WTC11 (cell line): ENCODE measurements at regions not wholly inside any gene's neighbourhood (a gene's known extent, or its start where the extent isn't known, plus 50 kb on each side); places are given as distances from the start of the nearest gene placed in this dataset.

Experiments
- ATAC-seq: fragments of 200-7000 bp; cut with Tn5 transposase; 2 replicates; pipeline ENCODE4 v1.10.0; 2021; ENCODE audit warnings: mild to moderate bottlenecking, moderate library complexity
- CTCF ChIA-PET: fragments of 300-600 bp; sonication (Branson Sonifier 250); formaldehyde crosslinking; loops from one replicate; lab custom pipeline; 2021; ENCODE audit warnings: antibody characterized with exemption; lab: Charles Lee
- POLR2A ChIA-PET: fragments of 350-600 bp; sonication (Branson Sonifier 250); formaldehyde crosslinking; loops from one replicate; lab custom pipeline; 2021; ENCODE audit warnings: antibody characterized with exemption; lab: Charles Lee
- DNase-seq: peaks from one replicate; pipeline ENCODE4 v3.0.0; 2021; ENCODE audit warnings: low spot score
- H3K27ac Mint-ChIP-seq: 2 replicates; pipeline ENCODE4 v1.8.0; 2021; ENCODE audit warnings: mixed read lengths
- H3K27me3 Mint-ChIP-seq: 2 replicates; pipeline ENCODE4 v1.8.0; 2021; ENCODE audit warnings: low read depth, mild to moderate bottlenecking, moderate library complexity, mixed read lengths
- H3K36me3 Mint-ChIP-seq: 2 replicates; pipeline ENCODE4 v1.8.0; 2021; ENCODE audit warnings: mixed read lengths
- H3K4me1 Mint-ChIP-seq: 2 replicates; pipeline ENCODE4 v1.8.0; 2022; ENCODE audit warnings: mixed read lengths
- H3K4me3 Mint-ChIP-seq: 2 replicates; pipeline ENCODE4 v1.8.0; 2021; ENCODE audit warnings: mild to moderate bottlenecking, moderate library complexity, mixed read lengths
- H3K9me3 Mint-ChIP-seq: 2 replicates; pipeline ENCODE4 v1.8.0; 2021; ENCODE audit warnings: mixed read lengths
- CBFB ChIP-seq: sonication (generic); formaldehyde crosslinking; IDR thresholded peaks from 2 replicates; pipeline ENCODE4 v1.8.1; 2022; ENCODE audit warnings: mild to moderate bottlenecking, low read depth, missing genetic modification reagents
- ESRRA ChIP-seq: sonication (generic); formaldehyde crosslinking; IDR thresholded peaks from 2 replicates; pipeline ENCODE4 v1.8.1; 2022; ENCODE audit warnings: mild to moderate bottlenecking, missing genetic modification reagents, borderline replicate concordance
- JAZF1 ChIP-seq: fragments of 250-450 bp; sonication (Bioruptor Pico); IDR thresholded peaks from 2 replicates; pipeline ENCODE4 v1.9.0; 2021; ENCODE audit warnings: moderate library complexity, mild to moderate bottlenecking, inconsistent platforms
- MYBL2 ChIP-seq: sonication (generic); formaldehyde crosslinking; IDR thresholded peaks from 2 replicates; pipeline ENCODE4 v1.8.1; 2023; ENCODE audit warnings: mild to moderate bottlenecking, moderate library complexity, missing genetic modification reagents
- NFYB ChIP-seq: sonication (generic); formaldehyde crosslinking; conservative IDR thresholded peaks from 2 replicates; pipeline ENCODE4 v1.8.0; 2022; ENCODE audit warnings: low read depth, missing genetic modification reagents
- NR1H2 ChIP-seq: sonication (generic); formaldehyde crosslinking; IDR thresholded peaks from 2 replicates; pipeline ENCODE4 v1.9.0; 2021; ENCODE audit warnings: mild to moderate bottlenecking, moderate library complexity, missing genetic modification reagents
- OVOL2 ChIP-seq: fragments of 250-450 bp; sonication (Bioruptor Pico); IDR thresholded peaks from 2 replicates; pipeline ENCODE4 v1.9.0; 2021; ENCODE audit warnings: mild to moderate bottlenecking, borderline replicate concordance
- PRRX2 ChIP-seq: fragments of 250-450 bp; sonication (Bioruptor Pico); IDR thresholded peaks from 2 replicates; pipeline ENCODE4 v1.8.0; 2021; ENCODE audit warnings: mild to moderate bottlenecking
- TCF7 ChIP-seq: sonication (generic); formaldehyde crosslinking; IDR thresholded peaks from 2 replicates; pipeline ENCODE4 v1.8.0; 2022; ENCODE audit warnings: mild to moderate bottlenecking, low read depth, missing genetic modification reagents, moderate library complexity
- TEAD4 ChIP-seq: sonication (generic); formaldehyde crosslinking; IDR thresholded peaks from 2 replicates; pipeline ENCODE4 v1.8.0; 2022; ENCODE audit warnings: mild to moderate bottlenecking, missing genetic modification reagents
- ZNF138 ChIP-seq: sonication (generic); formaldehyde crosslinking; conservative IDR thresholded peaks from 2 replicates; pipeline ENCODE4 v1.8.1; 2022; ENCODE audit warnings: mild to moderate bottlenecking, moderate library complexity, missing genetic modification reagents
- ZNF219 ChIP-seq: sonication (generic); formaldehyde crosslinking; IDR thresholded peaks from 2 replicates; pipeline ENCODE4 v1.8.0; 2023; ENCODE audit warnings: missing genetic modification reagents, mild to moderate bottlenecking, borderline replicate concordance
- ZNF232 ChIP-seq: sonication (generic); formaldehyde crosslinking; IDR thresholded peaks from 2 replicates; pipeline ENCODE4 v1.8.0; 2022; ENCODE audit warnings: mild to moderate bottlenecking, missing genetic modification reagents
- ZNF263 ChIP-seq: sonication (generic); formaldehyde crosslinking; IDR thresholded peaks from 2 replicates; pipeline ENCODE4 v1.8.1; 2022; ENCODE audit warnings: low read depth, mild to moderate bottlenecking, moderate library complexity, missing genetic modification reagents
- ZNF317 ChIP-seq: sonication (generic); formaldehyde crosslinking; IDR thresholded peaks from 2 replicates; pipeline ENCODE4 v1.8.1; 2023; ENCODE audit warnings: low read depth, mild to moderate bottlenecking, moderate library complexity, missing genetic modification reagents, borderline replicate concordance
- ZNF416 ChIP-seq: fragments of 250-450 bp; sonication (Bioruptor Pico); IDR thresholded peaks from 2 replicates; pipeline ENCODE4 v1.9.0; 2021; ENCODE audit warnings: mild to moderate bottlenecking, inconsistent platforms
- ZNF423 ChIP-seq: fragments of 250-450 bp; sonication (Bioruptor Pico); IDR thresholded peaks from 2 replicates; pipeline ENCODE4 v2.1.2; 2022; ENCODE audit warnings: mild to moderate bottlenecking, moderate library complexity
- TF ChIP-seq, protein P1 (sequence below): sonication (generic); formaldehyde crosslinking; IDR thresholded peaks from 2 replicates; pipeline ENCODE4 v1.8.0; 2023; ENCODE audit warnings: mild to moderate bottlenecking, missing genetic modification reagents
- TF ChIP-seq, protein P2 (sequence below): sonication (generic); formaldehyde crosslinking; IDR thresholded peaks from 2 replicates; pipeline ENCODE4 v1.8.1; 2023; ENCODE audit warnings: mild to moderate bottlenecking, missing genetic modification reagents, moderate library complexity
- TF ChIP-seq, protein P3 (sequence below): fragments of 250-450 bp; sonication (Bioruptor Pico); IDR thresholded peaks from 2 replicates; pipeline ENCODE4 v1.9.0; 2021; ENCODE audit warnings: mild to moderate bottlenecking
- TF ChIP-seq, protein P4 (sequence below): sonication (generic); formaldehyde crosslinking; IDR thresholded peaks from 2 replicates; pipeline ENCODE4 v1.8.1; 2022; ENCODE audit warnings: mild to moderate bottlenecking, missing genetic modification reagents, moderate library complexity, borderline replicate concordance
- TF ChIP-seq, protein P5 (sequence below): sonication (generic); formaldehyde crosslinking; IDR thresholded peaks from 2 replicates; pipeline ENCODE4 v1.8.1; 2022; ENCODE audit warnings: mild to moderate bottlenecking, moderate library complexity, missing genetic modification reagents
- TF ChIP-seq, protein P6 (sequence below): sonication (generic); formaldehyde crosslinking; IDR thresholded peaks from 2 replicates; pipeline ENCODE4 v1.8.0; 2022; ENCODE audit warnings: mild to moderate bottlenecking, missing genetic modification reagents
- TF ChIP-seq, protein P7 (sequence below): sonication (generic); formaldehyde crosslinking; IDR thresholded peaks from 2 replicates; pipeline ENCODE4 v1.8.1; 2023; ENCODE audit warnings: mild to moderate bottlenecking, missing genetic modification reagents, borderline replicate concordance

DNA sequence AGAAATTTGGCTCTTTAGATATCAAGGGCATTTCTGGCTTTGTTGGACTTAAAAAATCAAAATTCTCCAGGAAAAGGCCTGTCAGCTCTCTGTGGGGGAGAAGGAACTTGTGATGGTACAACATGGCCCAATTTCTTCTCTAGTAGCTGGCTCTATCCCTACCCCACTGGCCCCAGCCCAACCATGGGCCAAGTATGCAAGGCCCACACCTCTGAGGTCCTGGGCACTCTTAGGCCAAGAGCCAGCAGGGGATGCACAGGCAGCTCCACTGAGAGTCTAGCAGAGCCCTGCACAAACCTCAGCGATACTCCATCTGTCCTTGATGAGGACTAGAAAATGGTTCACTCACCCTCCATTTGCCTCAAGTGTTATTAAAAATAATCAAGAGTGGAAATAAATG is 261.2 kb downstream of the C7orf25 start (continued):
- TF ChIP-seq, protein P1, sequence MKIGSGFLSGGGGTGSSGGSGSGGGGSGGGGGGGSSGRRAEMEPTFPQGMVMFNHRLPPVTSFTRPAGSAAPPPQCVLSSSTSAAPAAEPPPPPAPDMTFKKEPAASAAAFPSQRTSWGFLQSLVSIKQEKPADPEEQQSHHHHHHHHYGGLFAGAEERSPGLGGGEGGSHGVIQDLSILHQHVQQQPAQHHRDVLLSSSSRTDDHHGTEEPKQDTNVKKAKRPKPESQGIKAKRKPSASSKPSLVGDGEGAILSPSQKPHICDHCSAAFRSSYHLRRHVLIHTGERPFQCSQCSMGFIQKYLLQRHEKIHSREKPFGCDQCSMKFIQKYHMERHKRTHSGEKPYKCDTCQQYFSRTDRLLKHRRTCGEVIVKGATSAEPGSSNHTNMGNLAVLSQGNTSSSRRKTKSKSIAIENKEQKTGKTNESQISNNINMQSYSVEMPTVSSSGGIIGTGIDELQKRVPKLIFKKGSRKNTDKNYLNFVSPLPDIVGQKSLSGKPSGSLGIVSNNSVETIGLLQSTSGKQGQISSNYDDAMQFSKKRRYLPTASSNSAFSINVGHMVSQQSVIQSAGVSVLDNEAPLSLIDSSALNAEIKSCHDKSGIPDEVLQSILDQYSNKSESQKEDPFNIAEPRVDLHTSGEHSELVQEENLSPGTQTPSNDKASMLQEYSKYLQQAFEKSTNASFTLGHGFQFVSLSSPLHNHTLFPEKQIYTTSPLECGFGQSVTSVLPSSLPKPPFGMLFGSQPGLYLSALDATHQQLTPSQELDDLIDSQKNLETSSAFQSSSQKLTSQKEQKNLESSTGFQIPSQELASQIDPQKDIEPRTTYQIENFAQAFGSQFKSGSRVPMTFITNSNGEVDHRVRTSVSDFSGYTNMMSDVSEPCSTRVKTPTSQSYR (CRISPR knock-in tag) = no peak
- TF ChIP-seq PRRX2 (CRISPR knock-in tag) (no peak), ZNF138 (CRISPR knock-in tag) (no peak), NR1H2 (CRISPR knock-in tag) (no peak), ZNF219 (no peak)
- TF ChIP-seq, protein P2, sequence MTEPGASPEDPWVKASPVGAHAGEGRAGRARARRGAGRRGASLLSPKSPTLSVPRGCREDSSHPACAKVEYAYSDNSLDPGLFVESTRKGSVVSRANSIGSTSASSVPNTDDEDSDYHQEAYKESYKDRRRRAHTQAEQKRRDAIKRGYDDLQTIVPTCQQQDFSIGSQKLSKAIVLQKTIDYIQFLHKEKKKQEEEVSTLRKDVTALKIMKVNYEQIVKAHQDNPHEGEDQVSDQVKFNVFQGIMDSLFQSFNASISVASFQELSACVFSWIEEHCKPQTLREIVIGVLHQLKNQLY (CRISPR knock-in tag) = no peak
- TF ChIP-seq, protein P3, sequence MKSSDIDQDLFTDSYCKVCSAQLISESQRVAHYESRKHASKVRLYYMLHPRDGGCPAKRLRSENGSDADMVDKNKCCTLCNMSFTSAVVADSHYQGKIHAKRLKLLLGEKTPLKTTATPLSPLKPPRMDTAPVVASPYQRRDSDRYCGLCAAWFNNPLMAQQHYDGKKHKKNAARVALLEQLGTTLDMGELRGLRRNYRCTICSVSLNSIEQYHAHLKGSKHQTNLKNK = no peak
- TF ChIP-seq, protein P4, sequence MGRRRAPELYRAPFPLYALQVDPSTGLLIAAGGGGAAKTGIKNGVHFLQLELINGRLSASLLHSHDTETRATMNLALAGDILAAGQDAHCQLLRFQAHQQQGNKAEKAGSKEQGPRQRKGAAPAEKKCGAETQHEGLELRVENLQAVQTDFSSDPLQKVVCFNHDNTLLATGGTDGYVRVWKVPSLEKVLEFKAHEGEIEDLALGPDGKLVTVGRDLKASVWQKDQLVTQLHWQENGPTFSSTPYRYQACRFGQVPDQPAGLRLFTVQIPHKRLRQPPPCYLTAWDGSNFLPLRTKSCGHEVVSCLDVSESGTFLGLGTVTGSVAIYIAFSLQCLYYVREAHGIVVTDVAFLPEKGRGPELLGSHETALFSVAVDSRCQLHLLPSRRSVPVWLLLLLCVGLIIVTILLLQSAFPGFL (CRISPR knock-in tag) = no peak

DNA sequence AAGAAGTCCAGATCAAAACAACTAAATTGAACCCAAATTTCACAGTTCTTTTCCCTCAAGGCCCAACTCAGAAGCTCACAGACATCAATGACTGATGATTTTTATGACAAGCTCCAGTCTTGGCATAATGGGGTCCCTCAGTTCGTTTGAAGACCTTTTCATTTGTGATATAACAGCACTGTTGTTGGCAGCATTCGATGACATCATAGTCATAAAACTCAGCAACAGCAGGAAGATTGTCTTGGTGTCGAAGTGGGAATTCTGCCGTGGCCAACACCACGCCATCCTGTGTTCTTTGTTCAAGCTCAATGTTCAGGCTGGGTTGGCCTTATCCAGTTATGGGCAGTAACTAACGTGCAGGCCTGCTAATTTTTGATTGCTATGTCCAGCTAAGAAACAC is 261.7 kb downstream of the C7orf25 start:
- H3K36me3 Mint-ChIP-seq = peaks cover 5% of the 10 kb centered on the region
- H3K27ac Mint-ChIP-seq = no peak overlapping the region
- peaks cover 9% of the 10 kb centered on the region for H3K9me3 Mint-ChIP-seq
- H3K27me3 Mint-ChIP-seq = no peaks in the 10 kb centered on the region
- CTCF ChIA-PET = interaction anchor here (0.6 to 1.1 kb wide), 5 partner anchors 32 to 707 kb away, joined by 3 read pairs; no protein-coding TSS in a partner anchor
- peaks cover 7% of the 10 kb centered on the region; the same call in 1 of the 2 replicates for H3K4me1 Mint-ChIP-seq
- TF ChIP-seq, protein P5, sequence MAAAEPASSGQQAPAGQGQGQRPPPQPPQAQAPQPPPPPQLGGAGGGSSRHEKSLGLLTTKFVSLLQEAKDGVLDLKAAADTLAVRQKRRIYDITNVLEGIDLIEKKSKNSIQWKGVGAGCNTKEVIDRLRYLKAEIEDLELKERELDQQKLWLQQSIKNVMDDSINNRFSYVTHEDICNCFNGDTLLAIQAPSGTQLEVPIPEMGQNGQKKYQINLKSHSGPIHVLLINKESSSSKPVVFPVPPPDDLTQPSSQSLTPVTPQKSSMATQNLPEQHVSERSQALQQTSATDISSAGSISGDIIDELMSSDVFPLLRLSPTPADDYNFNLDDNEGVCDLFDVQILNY (CRISPR knock-in tag) = no peak
- TF ChIP-seq CBFB (CRISPR knock-in tag) (no peak), ZNF423 (no peak), ZNF138 (CRISPR knock-in tag) (no peak), OVOL2 (no peak), ZNF416 (CRISPR knock-in tag) (no peak)
- DNase-seq (no peak), ATAC-seq (no peak)
- POLR2A ChIA-PET = no interaction called here
- no peak overlapping the region for H3K4me3 Mint-ChIP-seq

DNA sequence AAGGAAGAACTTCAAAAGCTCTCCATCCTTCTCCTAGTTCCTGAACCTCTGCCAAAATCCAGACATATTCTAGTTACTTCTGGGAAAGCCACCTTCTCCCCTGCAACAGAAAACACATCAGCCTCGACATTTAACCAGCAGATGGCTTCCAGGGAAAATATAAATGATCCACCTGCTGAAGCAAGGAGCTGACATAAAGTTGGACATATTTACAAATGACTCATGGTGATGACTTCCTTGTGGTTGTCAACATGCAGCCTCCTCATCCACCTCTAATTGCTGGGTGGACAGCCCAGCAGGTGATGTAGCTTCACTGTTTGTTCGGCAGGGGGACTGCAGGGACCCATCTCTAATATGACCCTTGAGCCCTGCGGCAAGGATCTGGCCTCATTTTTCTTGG is 266.0 kb downstream of the C7orf25 start:
- POLR2A ChIA-PET = no interaction called here
- ATAC-seq (no peak), DNase-seq (no peak)
- H3K27me3 Mint-ChIP-seq = no peaks in the 10 kb centered on the region
- H3K27ac Mint-ChIP-seq = no peak overlapping the region
- H3K36me3 Mint-ChIP-seq = peaks cover 9% of the 10 kb centered on the region
- H3K4me1 Mint-ChIP-seq = peaks cover 7% of the 10 kb centered on the region; the same call in 1 of the 2 replicates
- no peak overlapping the region for H3K4me3 Mint-ChIP-seq
- CTCF ChIA-PET = interaction anchor here (1.9 kb wide), 1 partner anchor 705 kb away, joined by 5 read pairs; no protein-coding TSS in a partner anchor
- peaks cover 20% of the 10 kb centered on the region for H3K9me3 Mint-ChIP-seq
- TF ChIP-seq ZNF317 (no peak), TCF7 (CRISPR knock-in tag) (no peak), CBFB (CRISPR knock-in tag) (no peak), ESRRA (CRISPR knock-in tag) (no peak), JAZF1 (CRISPR knock-in tag) (no peak), PRRX2 (CRISPR knock-in tag) (no peak), MYBL2 (CRISPR knock-in tag) (no peak), NFYB (no peak), ZNF263 (CRISPR knock-in tag) (no peak), TEAD4 (CRISPR knock-in tag) (no peak), ZNF232 (CRISPR knock-in tag) (no peak)
- TF ChIP-seq, protein P6, sequence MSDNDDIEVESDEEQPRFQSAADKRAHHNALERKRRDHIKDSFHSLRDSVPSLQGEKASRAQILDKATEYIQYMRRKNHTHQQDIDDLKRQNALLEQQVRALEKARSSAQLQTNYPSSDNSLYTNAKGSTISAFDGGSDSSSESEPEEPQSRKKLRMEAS (CRISPR knock-in tag) = no peak
- TF ChIP-seq, protein P7, sequence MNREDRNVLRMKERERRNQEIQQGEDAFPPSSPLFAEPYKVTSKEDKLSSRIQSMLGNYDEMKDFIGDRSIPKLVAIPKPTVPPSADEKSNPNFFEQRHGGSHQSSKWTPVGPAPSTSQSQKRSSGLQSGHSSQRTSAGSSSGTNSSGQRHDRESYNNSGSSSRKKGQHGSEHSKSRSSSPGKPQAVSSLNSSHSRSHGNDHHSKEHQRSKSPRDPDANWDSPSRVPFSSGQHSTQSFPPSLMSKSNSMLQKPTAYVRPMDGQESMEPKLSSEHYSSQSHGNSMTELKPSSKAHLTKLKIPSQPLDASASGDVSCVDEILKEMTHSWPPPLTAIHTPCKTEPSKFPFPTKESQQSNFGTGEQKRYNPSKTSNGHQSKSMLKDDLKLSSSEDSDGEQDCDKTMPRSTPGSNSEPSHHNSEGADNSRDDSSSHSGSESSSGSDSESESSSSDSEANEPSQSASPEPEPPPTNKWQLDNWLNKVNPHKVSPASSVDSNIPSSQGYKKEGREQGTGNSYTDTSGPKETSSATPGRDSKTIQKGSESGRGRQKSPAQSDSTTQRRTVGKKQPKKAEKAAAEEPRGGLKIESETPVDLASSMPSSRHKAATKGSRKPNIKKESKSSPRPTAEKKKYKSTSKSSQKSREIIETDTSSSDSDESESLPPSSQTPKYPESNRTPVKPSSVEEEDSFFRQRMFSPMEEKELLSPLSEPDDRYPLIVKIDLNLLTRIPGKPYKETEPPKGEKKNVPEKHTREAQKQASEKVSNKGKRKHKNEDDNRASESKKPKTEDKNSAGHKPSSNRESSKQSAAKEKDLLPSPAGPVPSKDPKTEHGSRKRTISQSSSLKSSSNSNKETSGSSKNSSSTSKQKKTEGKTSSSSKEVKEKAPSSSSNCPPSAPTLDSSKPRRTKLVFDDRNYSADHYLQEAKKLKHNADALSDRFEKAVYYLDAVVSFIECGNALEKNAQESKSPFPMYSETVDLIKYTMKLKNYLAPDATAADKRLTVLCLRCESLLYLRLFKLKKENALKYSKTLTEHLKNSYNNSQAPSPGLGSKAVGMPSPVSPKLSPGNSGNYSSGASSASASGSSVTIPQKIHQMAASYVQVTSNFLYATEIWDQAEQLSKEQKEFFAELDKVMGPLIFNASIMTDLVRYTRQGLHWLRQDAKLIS (CRISPR knock-in tag) = no peak
